Limb (tissue), 2 donors: ENCODE measurements at regions not wholly inside any gene's neighbourhood (a gene's known extent, or its start where the extent isn't known, plus 50 kb on each side); places are given as distances from the start of the nearest gene placed in this dataset.

Experiments
- DNase-seq, 2 donors: peaks; one replicate each; pipeline ENCODE4 v3.0.0-alpha.2; 2016; ENCODE audit errors: extremely low spot score in 2 of 2

GRCh38 chr11:122451911-122452310 is 203.6 kb upstream of the UBASH3B start:
- no peak for DNase-seq

- DNase-seq, result peak in 1 of 2 donors; percentile 26
Measured at GRCh38 chr11:122441666-122442035, 213.9 kb upstream of the UBASH3B start.

- DNase-seq, result peak; percentile 34 to 70
Measured at GRCh38 chr11:122440811-122441665, 214.5 kb upstream of the UBASH3B start.

- DNase-seq, result peak; percentile 70 to 82
Measured at GRCh38 chr11:122439866-122440810, 215.4 kb upstream of the UBASH3B start.

GRCh38 chr11:122436188-122436555 is 219.3 kb upstream of the UBASH3B start:
- DNase-seq, result no peak

- DNase-seq, result no peak
Measured at GRCh38 chr11:122435540-122436187, 219.9 kb upstream of the UBASH3B start.

GRCh38 chr11:122434786-122435185 is 220.7 kb upstream of the UBASH3B start:
- no peak for DNase-seq

- no peak for DNase-seq
Measured at GRCh38 chr11:122430490-122430889, 225.0 kb upstream of the UBASH3B start.

GRCh38 chr11:122426073-122426472 is 229.4 kb upstream of the UBASH3B start:
- no peak for DNase-seq

- peak in 1 of 2 donors; percentile 44 for DNase-seq
Measured at GRCh38 chr11:122424636-122425035, 230.9 kb upstream of the UBASH3B start.

GRCh38 chr11:122423886-122424285 is 231.6 kb upstream of the UBASH3B start:
- DNase-seq, result no peak

GRCh38 chr11:122423273-122423672 is 232.2 kb upstream of the UBASH3B start:
- DNase-seq, result no peak

- DNase-seq, result peak in 1 of 2 donors; percentile 24
Measured at GRCh38 chr11:122422682-122423081, 232.8 kb upstream of the UBASH3B start.

- no peak for DNase-seq
Measured at GRCh38 chr11:122421702-122422101, 233.8 kb upstream of the UBASH3B start.

GRCh38 chr11:122418032-122418431 is 237.5 kb upstream of the UBASH3B start:
- DNase-seq, result no peak

GRCh38 chr11:122414406-122415018 is 241.0 kb upstream of the UBASH3B start:
- no peak for DNase-seq

GRCh38 chr11:122413677-122414076 is 241.8 kb upstream of the UBASH3B start:
- no peak for DNase-seq

- no peak for DNase-seq
Measured at GRCh38 chr11:122412581-122412980, 242.9 kb upstream of the UBASH3B start.

GRCh38 chr11:122406466-122406865 is 249.1 kb upstream of the UBASH3B start:
- DNase-seq, result no peak

- DNase-seq, result no peak
Measured at GRCh38 chr11:122405547-122406341, 249.8 kb upstream of the UBASH3B start.

- no peak for DNase-seq
Measured at GRCh38 chr11:122404571-122404970, 251.0 kb upstream of the UBASH3B start.
